ENCODE measurements at regions not wholly inside any gene's neighbourhood (a gene's known extent, or its start where the extent isn't known, plus 50 kb on each side); places are given as distances from the start of the nearest gene placed in this dataset.

DNA sequence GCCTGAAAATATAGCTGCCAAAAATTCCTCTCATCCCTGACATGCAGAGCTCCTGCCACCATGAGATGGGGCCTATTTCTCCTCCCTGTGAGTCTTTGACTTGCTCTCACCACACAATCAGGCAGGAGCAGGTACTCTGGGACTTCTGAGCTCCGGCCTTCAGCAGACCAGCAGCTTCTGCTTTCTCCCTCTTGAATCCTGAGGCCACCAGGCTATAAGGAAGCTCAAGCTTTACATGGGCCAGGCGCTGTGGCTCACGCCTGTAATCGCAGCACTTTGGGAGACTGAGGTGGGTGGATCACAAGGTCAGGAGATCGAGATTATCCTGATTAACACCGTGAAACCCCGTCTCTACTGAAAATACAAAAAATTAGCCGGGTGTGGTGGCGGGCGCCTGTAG, 238.7 kb upstream of the RREB1 start:
- peaks cover 5% of the 10 kb centered on the region for H3K4me1 Mint-ChIP-seq
- H3K27me3 Mint-ChIP-seq (ENCODE audit: insufficient read depth) = peaks cover 62% of the 10 kb centered on the region
- H3K9me3 Mint-ChIP-seq = peaks cover 6% of the 10 kb centered on the region

GRCh38 chr6:6870921-6871320, 236.8 kb upstream of the RREB1 start:
- Mint-ChIP-seq H3K27me3 (ENCODE audit: insufficient read depth) (peaks cover 72% of the 10 kb centered on the region), H3K4me3 (no peak overlapping the region), H3K9me3 (peaks cover 6% of the 10 kb centered on the region), H3K4me1 (peaks cover 5% of the 10 kb centered on the region), H3K27ac (no peak overlapping the region), H3K36me3 (ENCODE audit: low read depth) (no peaks in the 10 kb centered on the region)
- 93 to 100% methylated on average over 3 to 5 of the region's 5 CpGs for WGBS, 2 experiments (ENCODE audit: insufficient coverage in 1 of 2, insufficient read length in 1 of 2)
- Histone ChIP-seq H3K27me3 (ENCODE audit: control insufficient read depth, insufficient read depth, low read length, poor library complexity, severe bottlenecking) (peaks cover 12% of the 10 kb centered on the region), H3K9me3 (ENCODE audit: control insufficient read depth, low read length) (peaks cover 3% of the 10 kb centered on the region), H3K9ac (ENCODE audit: extremely low read depth, low read length, poor library complexity, severe bottlenecking) (no peak overlapping the region), H3K36me3 (ENCODE audit: control insufficient read depth, insufficient read depth, low read length) (no peaks in the 10 kb centered on the region), H3K27ac (ENCODE audit: low read depth, low read length) (no peak overlapping the region), H3K4me1 (ENCODE audit: control insufficient read depth, insufficient read depth, low read length) (no peaks in the 10 kb centered on the region), H3K4me3 (ENCODE audit: low read length) (no peak overlapping the region)
- no peak for DNase-seq
- TF ChIP-seq, protein P1, sequence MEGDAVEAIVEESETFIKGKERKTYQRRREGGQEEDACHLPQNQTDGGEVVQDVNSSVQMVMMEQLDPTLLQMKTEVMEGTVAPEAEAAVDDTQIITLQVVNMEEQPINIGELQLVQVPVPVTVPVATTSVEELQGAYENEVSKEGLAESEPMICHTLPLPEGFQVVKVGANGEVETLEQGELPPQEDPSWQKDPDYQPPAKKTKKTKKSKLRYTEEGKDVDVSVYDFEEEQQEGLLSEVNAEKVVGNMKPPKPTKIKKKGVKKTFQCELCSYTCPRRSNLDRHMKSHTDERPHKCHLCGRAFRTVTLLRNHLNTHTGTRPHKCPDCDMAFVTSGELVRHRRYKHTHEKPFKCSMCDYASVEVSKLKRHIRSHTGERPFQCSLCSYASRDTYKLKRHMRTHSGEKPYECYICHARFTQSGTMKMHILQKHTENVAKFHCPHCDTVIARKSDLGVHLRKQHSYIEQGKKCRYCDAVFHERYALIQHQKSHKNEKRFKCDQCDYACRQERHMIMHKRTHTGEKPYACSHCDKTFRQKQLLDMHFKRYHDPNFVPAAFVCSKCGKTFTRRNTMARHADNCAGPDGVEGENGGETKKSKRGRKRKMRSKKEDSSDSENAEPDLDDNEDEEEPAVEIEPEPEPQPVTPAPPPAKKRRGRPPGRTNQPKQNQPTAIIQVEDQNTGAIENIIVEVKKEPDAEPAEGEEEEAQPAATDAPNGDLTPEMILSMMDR (conservative IDR thresholded peaks at IDR 0.05) = no peak

More for the DNA sequence above, 238.7 kb upstream of the RREB1 start:
- H3K36me3 Mint-ChIP-seq (ENCODE audit: low read depth) = no peaks in the 10 kb centered on the region
- no peaks in the 10 kb centered on the region for H3K4me1 ChIP-seq (ENCODE audit: control insufficient read depth, insufficient read depth, low read length)
- WGBS, 2 experiments (ENCODE audit: insufficient coverage in 1 of 2, insufficient read length in 1 of 2) = 96 to 97% methylated on average over 3 to 10 of the region's 10 CpGs
- no peak overlapping the region for H3K4me3 Mint-ChIP-seq
- H3K27ac Mint-ChIP-seq = no peak overlapping the region
- peaks cover 5% of the 10 kb centered on the region for H3K9me3 ChIP-seq (ENCODE audit: control insufficient read depth, low read length)
- DNase-seq = no peak
- no peaks in the 10 kb centered on the region for H3K36me3 ChIP-seq (ENCODE audit: control insufficient read depth, insufficient read depth, low read length)
- H3K9ac ChIP-seq (ENCODE audit: extremely low read depth, low read length, poor library complexity, severe bottlenecking) = no peak overlapping the region
- TF ChIP-seq, protein P1 (conservative IDR thresholded peaks at IDR 0.05) = no peak
- H3K4me3 ChIP-seq (ENCODE audit: low read length) = no peak overlapping the region
- H3K27ac ChIP-seq (ENCODE audit: low read depth, low read length) = no peak overlapping the region
- no peaks in the 10 kb centered on the region for H3K27me3 ChIP-seq (ENCODE audit: control insufficient read depth, insufficient read depth, low read length, poor library complexity, severe bottlenecking)

DNA sequence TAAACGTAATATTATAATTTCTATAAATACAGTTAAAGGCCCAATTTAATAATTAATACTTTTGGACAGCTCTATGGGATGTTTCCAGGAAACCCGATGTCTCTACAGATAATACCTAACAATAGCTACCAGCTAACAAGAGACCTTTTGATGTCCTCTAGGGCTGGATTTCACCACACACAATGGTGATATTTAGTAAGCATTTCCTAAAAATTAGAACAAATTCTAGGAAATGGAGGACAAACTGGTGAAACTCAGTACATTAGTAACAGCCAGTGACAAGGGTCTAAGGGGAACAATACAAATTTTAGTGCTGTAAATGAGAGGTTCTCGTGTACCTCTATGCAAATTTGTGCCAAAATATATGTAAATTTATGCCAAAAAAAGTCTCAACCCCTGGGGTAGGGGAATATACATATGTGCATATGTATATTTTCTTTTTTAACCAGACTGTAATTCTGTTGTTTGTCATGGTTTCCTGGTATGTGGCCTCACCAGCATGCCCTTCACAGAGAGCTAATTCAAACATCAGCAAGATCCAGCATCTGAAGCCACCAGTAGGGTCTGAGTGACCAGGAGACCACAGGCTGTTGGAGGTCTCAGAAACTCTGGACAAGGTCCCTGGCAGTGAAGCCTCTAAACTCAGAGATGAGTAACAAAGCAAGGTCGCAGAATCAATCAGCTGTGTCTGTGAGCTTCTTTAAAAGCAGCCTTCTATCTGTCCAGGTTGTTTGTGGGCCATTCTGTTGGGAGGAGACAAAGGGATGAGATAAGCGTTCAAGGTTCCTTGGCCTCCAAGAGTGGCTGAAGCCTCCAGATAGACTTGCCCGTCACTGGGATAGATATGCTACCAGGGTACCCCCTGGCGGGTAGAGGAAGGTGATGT, 235.1 kb upstream of the RREB1 start:
- peaks cover 3% of the 10 kb centered on the region for H3K9me3 ChIP-seq (ENCODE audit: control insufficient read depth, low read length)
- H3K36me3 Mint-ChIP-seq (ENCODE audit: low read depth) = no peaks in the 10 kb centered on the region
- no peak overlapping the region for H3K4me3 Mint-ChIP-seq
- peaks cover 5% of the 10 kb centered on the region for H3K4me1 Mint-ChIP-seq
- WGBS, 2 experiments (ENCODE audit: insufficient coverage in 1 of 2, insufficient read length in 1 of 2) = 87 to 91% methylated on average over 4 to 6 of the region's 7 CpGs
- no peak overlapping the region for H3K9ac ChIP-seq (ENCODE audit: extremely low read depth, low read length, poor library complexity, severe bottlenecking)
- no peaks in the 10 kb centered on the region for H3K36me3 ChIP-seq (ENCODE audit: control insufficient read depth, insufficient read depth, low read length)
- H3K9me3 Mint-ChIP-seq = peaks cover 6% of the 10 kb centered on the region
- peak overlapping the region; percentile 56 for H3K27ac Mint-ChIP-seq
- H3K27ac ChIP-seq (ENCODE audit: low read depth, low read length) = no peak overlapping the region
- H3K27me3 ChIP-seq (ENCODE audit: control insufficient read depth, insufficient read depth, low read length, poor library complexity, severe bottlenecking) = peaks cover 27% of the 10 kb centered on the region
- H3K4me1 ChIP-seq (ENCODE audit: control insufficient read depth, insufficient read depth, low read length) = no peaks in the 10 kb centered on the region
- H3K4me3 ChIP-seq (ENCODE audit: low read length) = no peak overlapping the region
- DNase-seq = no peak
- TF ChIP-seq, protein P1 (conservative IDR thresholded peaks at IDR 0.05) = no peak
- H3K27me3 Mint-ChIP-seq (ENCODE audit: insufficient read depth) = peaks cover 80% of the 10 kb centered on the region
